HCEC 1CT (cell line): ENCODE measurements at regions not wholly inside any gene's neighbourhood (a gene's known extent, or its start where the extent isn't known, plus 50 kb on each side); places are given as distances from the start of the nearest gene placed in this dataset.

ENCODE experiments used
- DNase-seq: peaks from one replicate; pipeline ENCODE4 v3.0.0-alpha.2; 2017

- DNase-seq: no peak
Observed at GRCh38 chr9:134590240-134591081, 51.1 kb upstream of the COL5A1 start.

DNA sequence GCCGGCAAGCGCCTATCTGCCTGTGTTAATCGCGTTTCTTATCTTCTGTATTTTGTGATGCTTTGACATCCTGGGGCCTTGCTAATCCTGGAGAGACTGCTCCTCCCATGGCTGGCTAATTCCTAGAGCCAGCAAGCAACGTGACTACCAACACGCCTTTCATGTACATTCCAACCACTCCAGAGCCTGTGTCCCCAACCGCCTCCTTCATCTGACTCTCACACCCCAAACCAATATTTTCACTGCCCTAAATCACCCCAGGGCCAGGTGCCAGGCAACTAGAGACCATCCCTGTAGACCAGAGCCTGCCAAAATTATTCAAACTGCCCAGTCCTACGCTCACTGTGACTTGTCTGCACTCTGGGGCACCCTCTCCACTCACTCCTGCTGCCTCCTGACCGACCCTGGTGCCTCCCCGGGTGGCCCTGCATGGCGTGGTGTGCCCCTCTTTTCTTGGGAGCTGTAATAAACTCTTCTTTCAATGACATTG lies 50.5 kb upstream of the COL5A1 start:
- no peak for DNase-seq

- no peak for DNase-seq
Observed at GRCh38 chr9:134591573-134591981, 50.0 kb upstream of the COL5A1 start.
